ENCODE measurements at regions not wholly inside any gene's neighbourhood (a gene's known extent, or its start where the extent isn't known, plus 50 kb on each side); places are given as distances from the start of the nearest gene placed in this dataset.

DNA sequence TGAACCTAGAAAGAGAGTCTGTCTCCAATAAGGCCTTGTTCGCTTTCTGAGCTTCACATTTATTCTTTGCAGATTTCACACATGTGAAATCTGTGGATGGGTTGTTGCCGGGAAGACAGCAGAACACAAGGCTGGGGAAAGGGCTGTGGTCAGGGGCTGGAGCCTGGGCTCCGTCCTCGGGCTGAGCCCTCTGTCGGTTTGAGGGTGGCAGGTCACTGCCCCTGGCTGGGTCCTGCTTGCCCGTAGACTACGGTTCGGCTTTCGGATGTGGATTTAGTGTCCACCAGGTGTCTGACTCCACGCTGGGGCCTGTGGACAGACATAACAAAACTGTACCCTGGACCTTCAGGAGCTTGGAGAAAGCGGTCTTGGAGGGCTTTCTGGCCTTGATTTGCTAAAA, 117.0 kb upstream of the ALX4 start:
- no peak for TF ChIP-seq EZH2 (IDR thresholded peaks at IDR 0.05; ENCODE audit: insufficient read depth, poor library complexity, severe bottlenecking)
- no peak for TF ChIP-seq EZH2phosphoT487 (IDR thresholded peaks at IDR 0.05; ENCODE audit: insufficient read depth, low read depth)

Data from GM23248 (cell line).